Heart right ventricle (tissue), 16 donors: ENCODE measurements at regions not wholly inside any gene's neighbourhood (a gene's known extent, or its start where the extent isn't known, plus 50 kb on each side); places are given as distances from the start of the nearest gene placed in this dataset.
"Not testable (repeated sequence)": the region's sequence is repeated elsewhere in the genome, so short reads cannot be mapped to it uniquely, and the experiment has no call there.

Source experiments
- ATAC-seq, 8 donors: fragments of 200-7000 bp; cut with Tn5 transposase; one replicate each; pipeline ENCODE4 v1.9.1; 2020; ENCODE audit warnings: mild to moderate bottlenecking in 8 of 8, moderate library complexity in 8 of 8, moderate number of reproducible peaks in 1 of 8
- DNase-seq, 2 donors: peaks; one replicate each; pipeline ENCODE4 v3.0.0-alpha.2; 2020
- H3K27ac ChIP-seq, 10 donors: fragments of 200-600 bp; sonication (generic) in 2 of 10; one replicate each; pipeline versions ENCODE4 v1.5.0 to v1.8.0; 2020 to 2022; ENCODE audit warnings: mild to moderate bottlenecking in 3 of 10
- H3K27me3 ChIP-seq, 7 donors: fragments of 200-600 bp; one replicate each; pipeline ENCODE4 v1.8.0; 2021 to 2022; ENCODE audit warnings: mild to moderate bottlenecking in 2 of 7
- H3K36me3 ChIP-seq, 9 donors: fragments of 200-600 bp; sonication (generic) in 1 of 9; one replicate each; pipeline versions ENCODE4 v1.5.0 to v1.8.0; 2020 to 2022; ENCODE audit warnings: mild to moderate bottlenecking in 2 of 9
- H3K4me1 ChIP-seq, 9 donors: fragments of 200-600 bp; sonication (generic) in 1 of 9; one replicate each; pipeline versions ENCODE4 v1.5.0 to v1.8.0; 2020 to 2022; ENCODE audit warnings: mild to moderate bottlenecking in 4 of 9
- H3K4me3 ChIP-seq, 10 donors: fragments of 200-600 bp; sonication (generic) in 2 of 10; one replicate each; pipeline versions ENCODE4 v1.5.0 to v1.8.0; 2020 to 2022; ENCODE audit warnings: mild to moderate bottlenecking in 7 of 10, moderate library complexity in 2 of 10
- H3K9me3 ChIP-seq, 11 donors: fragments of 200-600 bp in 10 of 11; sonication (generic) in 2 of 11; one replicate each; pipeline versions ENCODE4 v1.5.0 to v1.8.0; 2013 to 2022; ENCODE audit warnings: mild to moderate bottlenecking in 2 of 11, control low read depth in 1 of 11, moderate library complexity in 1 of 11
- CTCF ChIP-seq, 9 donors: fragments of 200-600 bp; sonication (generic) in 2 of 9; IDR thresholded peaks; one replicate each; pipeline versions ENCODE4 v1.5.0 to v1.8.0; 2021 to 2022; ENCODE audit warnings: antibody characterized with exemption in 9 of 9, mild to moderate bottlenecking in 5 of 9, moderate library complexity in 1 of 9
- WGBS, 2 donors: extraction: QIAGEN DNeasy Blood & Tissue Kit; methylation state at CpG; one replicate each; pipeline ENCODE4 v1.1.7; 2013; ENCODE audit warnings: inconsistent platforms in 1 of 2; 5-methylcytosine and 5-hydroxymethylcytosine counted together
- intact Hi-C, 10 donors: fragments of 100-400 bp; cut with DNase I; formaldehyde crosslinking; loops; one replicate each; pipeline versions ENCODE4 v1.11.1 to v1.14.2; 2022
- donor health status: Arrhythmogenic right ventricular cardiomyopathy.
- donor health status: ischemic (EF 13 %, LVEDD 7.1; RV severe dilation, severe dysfunction).
- donor health status: healthy with polysubstance abuse.
- donor health status: DM: no; HTN: yes; CAD: no.
- donor health status: DM: no; HTN: no; CAD: no.
- donor health status: ischemic (EF 25% LVEDD 6.9; RV normal size, moderate dysfunction).
- donor health status: ischemic (EF 25% LVEDD 5.7; RV mildly dilated, moderate dysfunction).
- donor health status: healthy.
- donor health status: DM: yes; HTN: yes; CAD: no.
- donor health status: Ischemic cardiomyopathy.
- donor health status: ischemic (EF 35%, LVEDD 5.7; RV mildly dilated, moderate dysfunction).
- donor health status: nonischemic (EF 11% LVEDD 7.7; RV severe dilation, severe dysfunction).
- donor health status: DM: yes; HTN: yes; CAD: no.
- donor health status: PGD.
- donor health status: ischemic (EF 29% LVEDD 5.4; RV normal size, mild dysfunction).
- donor health status: nonischemic (EF 23%, LVEDD 6.1; RV moderate dilation, normal function).

DNA sequence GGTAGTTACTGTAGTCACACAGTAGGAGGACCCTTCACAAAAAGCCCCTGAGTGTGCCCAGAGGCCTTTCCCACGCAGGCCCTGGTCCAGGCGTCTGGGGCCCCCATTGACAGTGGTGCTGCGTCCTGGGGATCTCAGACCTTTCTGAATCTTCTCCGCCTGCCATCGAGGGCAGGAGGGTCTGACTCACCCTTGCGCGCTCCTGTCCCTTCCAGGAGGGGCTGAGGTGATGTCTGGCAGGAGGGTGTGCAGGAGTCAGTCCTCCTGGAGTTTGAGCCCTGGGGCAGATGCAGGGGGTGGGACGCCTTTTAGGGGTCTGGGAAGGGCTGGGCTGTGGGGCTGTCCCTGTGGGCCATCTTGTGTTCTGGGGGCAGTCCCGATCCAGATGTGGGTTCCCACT lies 386.8 kb downstream of the TMEM121 start:
- H3K27ac ChIP-seq, result no peak overlapping the region
- no peaks in the 10 kb centered on the region for H3K36me3 ChIP-seq
- peaks cover 0 to 4% (median 0%) of the 10 kb centered on the region in 7 donors for H3K27me3 ChIP-seq
- TF ChIP-seq CTCF (IDR thresholded peaks at IDR 0.05), result no peak
- peaks cover 0 to 16% (median 0%) of the 10 kb centered on the region in 11 donors for H3K9me3 ChIP-seq
- no peaks in the 10 kb centered on the region for H3K4me1 ChIP-seq
- ATAC-seq (no peak), DNase-seq (no peak)
- intact Hi-C loops, result no loop called here
- H3K4me3 ChIP-seq, result no peak overlapping the region
- WGBS, 2 donors, result 75 to 84% methylated on average over 9 of the region's 9 CpGs

GRCh38 chr14:105913861-105914260 lies 387.5 kb downstream of the TMEM121 start:
- Histone ChIP-seq H3K4me1 (no peaks in the 10 kb centered on the region), H3K27ac (no peak overlapping the region), H3K36me3 (no peaks in the 10 kb centered on the region), H3K9me3 (peaks cover 0 to 16% (median 0%) of the 10 kb centered on the region in 11 donors), H3K4me3 (no peak overlapping the region), H3K27me3 (peaks cover 0 to 4% (median 0%) of the 10 kb centered on the region in 7 donors)
- ATAC-seq, result no peak
- intact Hi-C loops, result no loop called here
- DNase-seq, result peak in 1 of 2 donors; percentile 2
- no peak for TF ChIP-seq CTCF (IDR thresholded peaks at IDR 0.05)
- 64 to 83% methylated on average over 5 of the region's 5 CpGs for WGBS, 2 donors

DNA sequence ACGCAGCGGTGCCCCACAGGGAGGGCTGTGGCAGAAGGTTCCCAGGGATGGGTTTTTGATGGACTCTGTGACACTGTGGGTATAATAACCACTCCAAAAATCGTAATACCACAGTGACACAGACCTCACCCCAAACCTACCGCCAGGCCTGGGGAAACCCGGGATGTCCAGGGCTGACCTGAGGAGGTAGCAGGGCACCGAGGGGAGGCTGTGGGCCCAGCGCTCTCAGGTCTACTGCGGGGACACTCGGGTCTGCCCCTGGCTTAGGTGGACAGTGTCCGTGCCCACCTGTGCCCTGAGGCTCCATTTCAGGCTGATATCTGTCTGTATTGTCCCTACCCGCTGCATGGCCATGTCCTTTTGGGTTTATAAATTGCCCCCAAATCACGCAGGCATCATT lies 387.9 kb downstream of the TMEM121 start:
- peaks cover 0 to 16% (median 0%) of the 10 kb centered on the region in 11 donors for H3K9me3 ChIP-seq
- H3K36me3 ChIP-seq, H3K4me1 ChIP-seq, H3K4me3 ChIP-seq, H3K27me3 ChIP-seq, intact Hi-C loops, H3K27ac ChIP-seq, ATAC-seq: not testable (repeated sequence)
- peak in 1 of 2 donors; percentile 1 for DNase-seq
- 81 to 83% methylated on average over 8 to 12 of the region's 12 CpGs for WGBS, 2 donors

GRCh38 chr14:105914738-105915385 lies 388.5 kb downstream of the TMEM121 start:
- Histone ChIP-seq H3K36me3 (no peaks in the 10 kb centered on the region), H3K9me3 (peaks cover 0 to 16% (median 0%) of the 10 kb centered on the region in 11 donors), H3K27me3 (peaks cover 0 to 3% (median 0%) of the 10 kb centered on the region in 7 donors), H3K4me3 (no peak overlapping the region), H3K4me1 (no peaks in the 10 kb centered on the region), H3K27ac (no peak overlapping the region)
- DNase-seq (peak in 1 of 2 donors; percentile 2), ATAC-seq (no peak)
- intact Hi-C loops, result no loop called here
- TF ChIP-seq CTCF (IDR thresholded peaks at IDR 0.05), result no peak
- 74 to 76% methylated on average over 8 of the region's 8 CpGs for WGBS, 2 donors

GRCh38 chr14:105915546-105915945 lies 389.2 kb downstream of the TMEM121 start:
- H3K4me3 ChIP-seq, ATAC-seq, DNase-seq, intact Hi-C loops, H3K27me3 ChIP-seq, H3K4me1 ChIP-seq, H3K27ac ChIP-seq, H3K36me3 ChIP-seq: not testable (repeated sequence)
- H3K9me3 ChIP-seq, result peaks cover 0 to 16% (median 0%) of the 10 kb centered on the region in 11 donors
- 55 to 56% methylated on average over 3 of the region's 3 CpGs for WGBS, 2 donors

- H3K27ac ChIP-seq, H3K4me1 ChIP-seq, H3K4me3 ChIP-seq, intact Hi-C loops, ATAC-seq, H3K36me3 ChIP-seq, H3K27me3 ChIP-seq: not testable (repeated sequence)
- H3K9me3 ChIP-seq, result peaks cover 0 to 16% (median 0%) of the 10 kb centered on the region in 11 donors
- 78 to 81% methylated on average over 20 of the region's 20 CpGs for WGBS, 2 donors
- peak; percentile 1 to 2 for DNase-seq
Measured at GRCh38 chr14:105917136-105917932, 391.0 kb downstream of the TMEM121 start.
